ENCODE measurements at regions not wholly inside any gene's neighbourhood (a gene's known extent, or its start where the extent isn't known, plus 50 kb on each side); places are given as distances from the start of the nearest gene placed in this dataset.

GRCh38 chr1:10888791-10889649 is 92.6 kb upstream of the CASZ1 start:
- CTCF ChIA-PET = no interaction called here
- POLR2A ChIA-PET = no interaction called here
- FAIRE-seq (no peak), DNase-seq (ENCODE audit: low read depth, low spot score) (no peak), ATAC-seq (no peak)
- no peak overlapping the region for H3K27ac ChIP-seq (ENCODE audit: control insufficient read depth, insufficient read depth)
- no peaks in the 10 kb centered on the region for H3K36me3 ChIP-seq (ENCODE audit: control insufficient read depth in 2 of 2, insufficient read depth in 2 of 2, low read length in 1 of 2)
- in situ Hi-C loops (cut with MboI) = no loop called here
- H3K4me3 ChIP-seq = no peak overlapping the region
- H3K79me2 ChIP-seq (ENCODE audit: control insufficient read depth, insufficient read depth, low read length) = no peaks in the 10 kb centered on the region
- H4K20me1 ChIP-seq (ENCODE audit: control insufficient read depth, insufficient read depth) = no peaks in the 10 kb centered on the region
- peaks cover 0 to 3% of the 10 kb centered on the region in 2 experiments; a peak in 2 of 4 replicates for H3K27me3 ChIP-seq (replicated peaks in 1 of 2; ENCODE audit: control insufficient read depth in 2 of 2, insufficient read depth in 2 of 2, low read length in 1 of 2)
- no TSS peak for BruUV-seq (replicated peaks)
- RAD21 ChIA-PET (ENCODE audit: unreplicated experiment) = interaction anchor here (1.1 to 1.2 kb wide), 2 partner anchors 33 to 53 kb away, joined by 3 read pairs; no protein-coding TSS in a partner anchor
- no peak overlapping the region for H3K9ac ChIP-seq (ENCODE audit: control insufficient read depth, insufficient read depth, low read length)
- WGBS (ENCODE audit: insufficient coverage, insufficient replicate concordance, low lambda C conversion rate, missing lambda C conversion rate) = 54% methylated on average over 14 of the region's 66 CpGs
- no peak overlapping the region for H3K4me2 ChIP-seq (ENCODE audit: control insufficient read depth, insufficient read depth)
- H2AFZ ChIP-seq (ENCODE audit: control insufficient read depth, low read depth, low read length) = no peak overlapping the region
- no peaks in the 10 kb centered on the region for H3K9me3 ChIP-seq (replicated peaks; ENCODE audit: control insufficient read depth, insufficient read depth, low read length)
- intact Hi-C loops (cut with micrococcal nuclease; ENCODE audit: unreplicated experiment) = no loop called here
- no peaks in the 10 kb centered on the region for H3K4me1 ChIP-seq (ENCODE audit: control insufficient read depth, insufficient read depth, low read length)
- SMC1A ChIA-PET (ENCODE audit: uncharacterized antibody, unreplicated experiment) = no interaction called here
- TF ChIP-seq RAD21 (IDR thresholded peaks at IDR 0.05; ENCODE audit: insufficient read depth, low read depth, low read length) = no peak
- no peak for TF ChIP-seq SREBF1 (IDR thresholded peaks at IDR 0.05; ENCODE audit: low read length)
- no peak for TF ChIP-seq KLF5 (IDR thresholded peaks at IDR 0.05; ENCODE audit: partially characterized antibody)
- no peak for TF ChIP-seq MEF2A (IDR thresholded peaks at IDR 0.05; ENCODE audit: insufficient read depth, low read depth, low read length)
- no peak for TF ChIP-seq HSF1 (IDR thresholded peaks at IDR 0.05; ENCODE audit: low read depth, low read length)
- no peak for TF ChIP-seq SRF (IDR thresholded peaks at IDR 0.05; ENCODE audit: low read depth in 2 of 2, low read length in 2 of 2)
- TF ChIP-seq ZBTB4 (CRISPR knock-in tag; IDR thresholded peaks at IDR 0.05) = no peak
- TF ChIP-seq IRF3 (IDR thresholded peaks at IDR 0.05) = no peak
- TF ChIP-seq ZNF24 (IDR thresholded peaks at IDR 0.05) = no peak
- no peak for TF ChIP-seq PBX3 (IDR thresholded peaks at IDR 0.05; ENCODE audit: insufficient replicate concordance, low read depth, low read length)
- no peak for TF ChIP-seq NFYB (IDR thresholded peaks at IDR 0.05; ENCODE audit: insufficient read depth, low read depth, low read length)
- no peak for TF ChIP-seq PRDM15 (CRISPR knock-in tag; IDR thresholded peaks at IDR 0.05)

Data from GM12878 (cell line).